ENCODE measurements at regions not wholly inside any gene's neighbourhood (a gene's known extent, or its start where the extent isn't known, plus 50 kb on each side); places are given as distances from the start of the nearest gene placed in this dataset.

DNA sequence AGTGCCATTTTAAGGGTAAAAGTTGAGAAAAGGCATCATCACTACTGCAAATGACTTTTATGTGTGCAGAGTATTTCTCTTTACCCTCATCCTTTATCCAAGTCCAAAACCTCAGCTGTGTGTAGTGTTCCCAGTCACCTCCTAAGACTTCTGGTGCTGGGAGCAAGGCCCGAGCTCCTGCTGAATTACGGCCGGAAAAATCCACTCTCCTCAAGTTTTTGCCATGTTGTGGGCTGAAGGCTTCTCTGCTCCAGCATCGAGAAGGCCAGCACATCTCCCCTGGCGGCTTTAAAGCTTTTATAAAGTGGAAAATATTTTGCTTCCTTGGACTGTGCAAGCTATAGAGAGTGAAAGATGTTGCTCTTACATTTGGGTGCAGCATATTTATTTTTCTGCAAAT, 153.2 kb upstream of the THBS2 start:
- no peak for DNase-seq (ENCODE audit: low read depth, low spot score)
- Histone ChIP-seq H3K9me3 (ENCODE audit: control insufficient read depth, insufficient read depth, low read length) (peaks cover 6% of the 10 kb centered on the region), H3K4me3 (ENCODE audit: low read depth, low read length) (no peak overlapping the region), H3K27ac (ENCODE audit: low read depth, low read length) (no peak overlapping the region), H3K27me3 (ENCODE audit: control insufficient read depth, insufficient read depth, low read length) (no peaks in the 10 kb centered on the region)
- ChIA-PET CTCF (interaction anchor here (1.7 kb wide), 1 partner anchor 14 kb away, joined by 6 read pairs; no protein-coding TSS in a partner anchor), POLR2A (no interaction called here)
- TF ChIP-seq, protein P1, sequence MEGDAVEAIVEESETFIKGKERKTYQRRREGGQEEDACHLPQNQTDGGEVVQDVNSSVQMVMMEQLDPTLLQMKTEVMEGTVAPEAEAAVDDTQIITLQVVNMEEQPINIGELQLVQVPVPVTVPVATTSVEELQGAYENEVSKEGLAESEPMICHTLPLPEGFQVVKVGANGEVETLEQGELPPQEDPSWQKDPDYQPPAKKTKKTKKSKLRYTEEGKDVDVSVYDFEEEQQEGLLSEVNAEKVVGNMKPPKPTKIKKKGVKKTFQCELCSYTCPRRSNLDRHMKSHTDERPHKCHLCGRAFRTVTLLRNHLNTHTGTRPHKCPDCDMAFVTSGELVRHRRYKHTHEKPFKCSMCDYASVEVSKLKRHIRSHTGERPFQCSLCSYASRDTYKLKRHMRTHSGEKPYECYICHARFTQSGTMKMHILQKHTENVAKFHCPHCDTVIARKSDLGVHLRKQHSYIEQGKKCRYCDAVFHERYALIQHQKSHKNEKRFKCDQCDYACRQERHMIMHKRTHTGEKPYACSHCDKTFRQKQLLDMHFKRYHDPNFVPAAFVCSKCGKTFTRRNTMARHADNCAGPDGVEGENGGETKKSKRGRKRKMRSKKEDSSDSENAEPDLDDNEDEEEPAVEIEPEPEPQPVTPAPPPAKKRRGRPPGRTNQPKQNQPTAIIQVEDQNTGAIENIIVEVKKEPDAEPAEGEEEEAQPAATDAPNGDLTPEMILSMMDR (IDR thresholded peaks at IDR 0.05; ENCODE audit: low read depth, low read length) = no peak

DNA sequence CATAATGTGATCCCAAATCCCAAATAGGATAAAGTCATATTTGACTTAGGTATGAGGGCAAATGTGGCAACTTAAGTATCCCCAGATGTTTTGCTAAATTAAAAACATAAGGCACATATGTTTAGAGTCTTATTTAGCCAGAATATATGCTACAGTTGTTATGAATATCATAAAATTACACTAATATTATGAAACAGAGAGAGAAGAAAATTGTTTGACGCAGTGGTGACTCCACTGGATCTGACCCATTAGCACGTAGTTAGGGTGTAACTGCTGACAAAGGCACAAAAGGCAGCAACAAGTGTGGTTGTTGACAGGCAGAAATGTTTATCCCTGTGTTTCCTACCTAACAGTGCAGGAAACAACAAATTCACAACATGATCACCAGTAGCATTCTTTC, 152.4 kb upstream of the THBS2 start:
- no peaks in the 10 kb centered on the region for H3K27me3 ChIP-seq (ENCODE audit: control insufficient read depth, insufficient read depth, low read length)
- TF ChIP-seq, protein P1 (IDR thresholded peaks at IDR 0.05; ENCODE audit: low read depth, low read length) = no peak
- H3K9me3 ChIP-seq (ENCODE audit: control insufficient read depth, insufficient read depth, low read length) = peaks cover 6% of the 10 kb centered on the region; the same call in 1 of the 2 replicates
- CTCF ChIA-PET = no interaction called here
- no peak overlapping the region for H3K4me3 ChIP-seq (ENCODE audit: low read depth, low read length)
- POLR2A ChIA-PET = no interaction called here
- DNase-seq (ENCODE audit: low read depth, low spot score) = no peak
- H3K27ac ChIP-seq (ENCODE audit: low read depth, low read length) = no peak overlapping the region

DNA sequence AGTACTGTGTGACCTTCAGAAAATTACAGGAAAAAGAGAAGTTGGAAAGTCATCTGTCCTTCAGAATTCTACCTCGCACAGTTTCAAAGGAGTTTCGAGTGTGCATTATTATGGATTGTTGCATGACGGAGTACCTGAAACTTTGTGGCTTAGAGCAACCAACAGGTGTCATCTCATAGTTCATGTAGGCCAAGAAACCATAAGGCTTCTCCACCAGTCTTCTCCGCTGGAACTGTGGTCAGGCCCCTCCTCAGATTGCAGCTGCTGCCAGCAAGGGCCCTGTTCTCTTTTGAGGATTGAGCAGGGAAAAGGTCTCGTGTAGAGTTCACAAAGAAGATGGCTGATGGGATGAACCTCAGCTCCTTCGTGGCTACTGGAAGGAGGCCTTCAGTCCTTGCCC, 151.2 kb upstream of the THBS2 start:
- H3K9me3 ChIP-seq (ENCODE audit: control insufficient read depth, insufficient read depth, low read length) = peaks cover 3% of the 10 kb centered on the region; the same call in 1 of the 2 replicates
- TF ChIP-seq, protein P1 (IDR thresholded peaks at IDR 0.05; ENCODE audit: low read depth, low read length) = no peak
- ChIA-PET POLR2A (no interaction called here), CTCF (no interaction called here)
- H3K27me3 ChIP-seq (ENCODE audit: control insufficient read depth, insufficient read depth, low read length) = no peaks in the 10 kb centered on the region
- no peak overlapping the region for H3K27ac ChIP-seq (ENCODE audit: low read depth, low read length)
- DNase-seq (ENCODE audit: low read depth, low spot score) = no peak
- H3K4me3 ChIP-seq (ENCODE audit: low read depth, low read length) = no peak overlapping the region

DNA sequence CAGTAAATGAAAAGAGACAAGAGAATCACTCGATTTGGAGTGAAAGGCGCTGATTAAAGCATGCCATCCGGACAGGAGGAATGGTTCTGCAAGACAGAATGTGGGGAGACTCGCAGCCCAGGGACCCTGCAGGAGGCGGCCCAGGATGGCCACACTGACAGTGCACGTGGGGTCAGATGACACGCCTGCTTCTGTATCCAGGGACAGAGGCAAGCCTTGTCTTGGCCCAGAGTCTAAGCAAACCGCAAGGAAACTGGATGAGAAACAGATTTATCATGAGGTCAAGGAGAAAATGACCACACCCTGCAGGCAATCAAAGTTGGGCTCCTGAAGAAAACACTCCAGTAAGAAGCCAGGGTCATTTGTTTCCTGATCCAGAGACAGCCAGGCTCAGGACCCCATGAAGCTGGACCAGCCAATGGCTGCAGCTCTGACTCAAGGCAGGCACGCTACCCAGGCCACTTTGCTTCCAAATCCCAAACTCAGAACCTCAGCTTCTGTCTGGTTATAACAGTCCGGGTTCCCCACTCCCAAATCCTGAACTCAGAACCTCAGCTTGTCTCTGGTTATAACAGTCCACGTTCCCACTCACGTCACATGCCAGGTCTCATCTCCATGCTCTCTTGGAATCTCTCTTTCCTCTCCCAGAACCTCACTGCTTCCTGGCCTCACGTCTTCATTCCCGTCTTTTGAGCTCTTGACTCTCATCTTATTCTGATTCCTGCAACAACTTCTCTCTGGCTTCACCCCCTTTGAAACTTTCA, 144.9 kb upstream of the THBS2 start:
- Histone ChIP-seq H3K4me3 (ENCODE audit: low read depth, low read length) (no peak overlapping the region), H3K27ac (ENCODE audit: low read depth, low read length) (no peak overlapping the region), H3K27me3 (ENCODE audit: control insufficient read depth, insufficient read depth, low read length) (no peaks in the 10 kb centered on the region), H3K9me3 (ENCODE audit: control insufficient read depth, insufficient read depth, low read length) (peaks cover 6% of the 10 kb centered on the region; the same call in 1 of the 2 replicates)
- TF ChIP-seq, protein P1 (IDR thresholded peaks at IDR 0.05; ENCODE audit: low read depth, low read length) = no peak
- ChIA-PET POLR2A (no interaction called here), CTCF (no interaction called here)
- no peak for DNase-seq (ENCODE audit: low read depth, low spot score)

DNA sequence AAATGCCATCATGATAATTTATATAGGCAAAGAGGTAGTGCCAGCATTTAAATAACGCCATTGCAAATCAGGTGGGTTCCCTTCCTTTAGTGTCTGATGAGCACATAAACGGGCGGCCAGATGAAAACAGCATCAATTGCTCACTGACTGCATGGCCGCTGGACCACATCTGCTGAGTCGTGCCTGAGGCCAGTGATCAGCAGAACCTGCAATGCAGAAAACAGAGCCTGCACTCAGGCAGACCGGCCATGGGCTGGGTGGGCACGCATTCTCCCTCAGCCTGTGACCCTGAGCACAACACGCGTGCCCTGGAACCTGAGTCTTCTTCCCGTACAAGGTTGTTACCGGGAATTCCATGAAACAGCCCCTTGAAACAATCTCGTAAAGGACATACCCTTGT, 144.0 kb upstream of the THBS2 start:
- peaks cover 11% of the 10 kb centered on the region; the same call in 1 of the 2 replicates for H3K9me3 ChIP-seq (ENCODE audit: control insufficient read depth, insufficient read depth, low read length)
- H3K27ac ChIP-seq (ENCODE audit: low read depth, low read length) = no peak overlapping the region
- ChIA-PET POLR2A (no interaction called here), CTCF (no interaction called here)
- DNase-seq (ENCODE audit: low read depth, low spot score) = no peak
- no peak overlapping the region for H3K4me3 ChIP-seq (ENCODE audit: low read depth, low read length)
- TF ChIP-seq, protein P1 (IDR thresholded peaks at IDR 0.05; ENCODE audit: low read depth, low read length) = no peak
- H3K27me3 ChIP-seq (ENCODE audit: control insufficient read depth, insufficient read depth, low read length) = no peaks in the 10 kb centered on the region
